OCI-LY1 (cell line): ENCODE measurements at regions not wholly inside any gene's neighbourhood (a gene's known extent, or its start where the extent isn't known, plus 50 kb on each side); places are given as distances from the start of the nearest gene placed in this dataset.

Experiments
- H2AFZ ChIP-seq: fragments of 200-600 bp; sonication (generic), shearing (Covaris generic); 2 replicates; pipeline ENCODE4 v1.6.0; 2014; ENCODE audit warnings: antibody characterized with exemption, mild to moderate bottlenecking, low read length
- H3F3A ChIP-seq: fragments of 200-600 bp; sonication (generic), shearing (Covaris generic); 2 replicates; pipeline ENCODE4 v1.6.0; 2014; ENCODE audit warnings: mild to moderate bottlenecking, antibody characterized with exemption, low read length, moderate library complexity; ENCODE audit not compliant: insufficient read depth
- H3K27ac ChIP-seq: fragments of 200-600 bp; sonication (generic); 2 replicates; pipeline ENCODE4 v1.5.1; 2014; ENCODE audit warnings: low read length, mixed run types, mild to moderate bottlenecking, low read depth; ENCODE audit not compliant: poor library complexity, severe bottlenecking
- H3K27me3 ChIP-seq: fragments of 200-600 bp; sonication (generic); 2 replicates; pipeline ENCODE4 v1.6.0; 2014; ENCODE audit warnings: antibody characterized with exemption, mild to moderate bottlenecking, low read length, moderate library complexity; ENCODE audit not compliant: insufficient read depth
- H3K36me3 ChIP-seq: fragments of 200-600 bp; sonication (generic); 2 replicates; pipeline ENCODE4 v1.6.1; 2014; ENCODE audit warnings: mild to moderate bottlenecking, antibody characterized with exemption, low read length, moderate library complexity, mixed read lengths; ENCODE audit not compliant: insufficient read depth
- H3K4me1 ChIP-seq: fragments of 200-600 bp; sonication (generic); 2 replicates; pipeline ENCODE4 v1.5.1; 2014; ENCODE audit warnings: mild to moderate bottlenecking, low read length, moderate library complexity; ENCODE audit not compliant: insufficient read depth, severe bottlenecking
- H3K4me2 ChIP-seq: fragments of 200-600 bp; sonication (generic), shearing (Covaris generic); 2 replicates; pipeline ENCODE4 v1.6.1; 2014; ENCODE audit warnings: low read length
- H3K4me3 ChIP-seq: fragments of 200-600 bp; sonication (generic); 2 replicates; pipeline ENCODE4 v1.5.1; 2014; ENCODE audit warnings: low read length, low read depth, mild to moderate bottlenecking, mixed read lengths; ENCODE audit not compliant: poor library complexity, severe bottlenecking
- H3K79me2 ChIP-seq: fragments of 200-600 bp; shearing (Covaris generic); 2 replicates; pipeline ENCODE4 v1.6.1; 2016; ENCODE audit warnings: mixed run types, low read length, mixed read lengths; ENCODE audit not compliant: insufficient read depth
- H3K9ac ChIP-seq: fragments of 200-600 bp; sonication (generic), shearing (Covaris generic); 2 replicates; pipeline ENCODE4 v1.6.1; 2014; ENCODE audit warnings: mild to moderate bottlenecking, low read length, mixed read lengths
- H3K9me2 ChIP-seq: fragments of 200-600 bp; sonication (generic), shearing (Covaris generic); 2 replicates; pipeline ENCODE4 v1.6.1; 2014; ENCODE audit warnings: low read depth, mild to moderate bottlenecking, low read length, mixed read lengths
- H3K9me3 ChIP-seq: fragments of 200-600 bp; shearing (Covaris generic); 2 replicates; pipeline ENCODE4 v1.6.1; 2014; ENCODE audit warnings: low read length, mixed read lengths
- H4K20me1 ChIP-seq: fragments of 200-600 bp; sonication (generic), shearing (Covaris generic); 2 replicates; pipeline ENCODE4 v1.6.0; 2016; ENCODE audit warnings: mild to moderate bottlenecking, low read length; ENCODE audit not compliant: insufficient read depth
- CTCF ChIP-seq: fragments of 200-600 bp; sonication (generic), shearing (Covaris generic); IDR thresholded peaks from 2 replicates; pipeline ENCODE4 v1.5.1; 2017; ENCODE audit warnings: mild to moderate bottlenecking, antibody characterized with exemption, low read length, moderate library complexity, mixed read lengths
- EZH2 ChIP-seq: fragments of 200-600 bp; sonication (generic), shearing (Covaris generic); IDR thresholded peaks from 2 replicates; pipeline ENCODE4 v1.8.0; 2017; ENCODE audit warnings: borderline replicate concordance, mixed run types, mild to moderate bottlenecking, antibody characterized with exemption, low read length, moderate library complexity, mixed read lengths

- no peak overlapping the region for H3K4me3 ChIP-seq
- no peaks in the 10 kb centered on the region for H3K27me3 ChIP-seq
- no peaks in the 10 kb centered on the region for H3K9me3 ChIP-seq
- H4K20me1 ChIP-seq, result no peaks in the 10 kb centered on the region
- H3K79me2 ChIP-seq, result no peaks in the 10 kb centered on the region
- H3K4me2 ChIP-seq, result no peak overlapping the region
- H3K9me2 ChIP-seq, result no peaks in the 10 kb centered on the region
- H3K4me1 ChIP-seq, result no peaks in the 10 kb centered on the region
- H3K36me3 ChIP-seq, result no peaks in the 10 kb centered on the region
- no peak overlapping the region for H3K27ac ChIP-seq
- H2AFZ ChIP-seq, result no peak overlapping the region
- TF ChIP-seq CTCF, result no peak
- TF ChIP-seq EZH2, result no peak
- H3F3A ChIP-seq, result no peaks in the 10 kb centered on the region
- H3K9ac ChIP-seq, result no peak overlapping the region
These were observed 215.4 kb downstream of the CMPK2 start for GRCh38 chr2:6650311-6650710.

- Histone ChIP-seq H3F3A (no peaks in the 10 kb centered on the region), H4K20me1 (no peaks in the 10 kb centered on the region), H3K4me2 (no peak overlapping the region), H3K4me1 (no peaks in the 10 kb centered on the region), H3K9me3 (no peaks in the 10 kb centered on the region), H3K9ac (no peak overlapping the region), H2AFZ (no peak overlapping the region), H3K27ac (no peak overlapping the region), H3K79me2 (no peaks in the 10 kb centered on the region), H3K4me3 (no peak overlapping the region), H3K36me3 (no peaks in the 10 kb centered on the region), H3K27me3 (no peaks in the 10 kb centered on the region), H3K9me2 (no peaks in the 10 kb centered on the region)
- no peak for TF ChIP-seq EZH2
- no peak for TF ChIP-seq CTCF
These were observed 213.5 kb downstream of the CMPK2 start for GRCh38 chr2:6652251-6652650.

GRCh38 chr2:6653281-6653750 lies 212.4 kb downstream of the CMPK2 start:
- no peaks in the 10 kb centered on the region for H3K36me3 ChIP-seq

More at GRCh38 chr2:6653281-6653750, 212.4 kb downstream of the CMPK2 start:
- no peak overlapping the region for H2AFZ ChIP-seq
- no peaks in the 10 kb centered on the region for H3K79me2 ChIP-seq
- no peak overlapping the region for H3K4me3 ChIP-seq
- H3K27me3 ChIP-seq, result no peaks in the 10 kb centered on the region
- H3K9me2 ChIP-seq, result no peaks in the 10 kb centered on the region
- no peaks in the 10 kb centered on the region for H3K9me3 ChIP-seq
- H3K9ac ChIP-seq, result no peak overlapping the region
- no peaks in the 10 kb centered on the region for H3F3A ChIP-seq
- H4K20me1 ChIP-seq, result no peaks in the 10 kb centered on the region
- no peaks in the 10 kb centered on the region for H3K4me1 ChIP-seq
- H3K27ac ChIP-seq, result no peak overlapping the region
- no peak overlapping the region for H3K4me2 ChIP-seq
- TF ChIP-seq CTCF, result no peak
- TF ChIP-seq EZH2, result no peak
